ENCODE measurements at regions not wholly inside any gene's neighbourhood (a gene's known extent, or its start where the extent isn't known, plus 50 kb on each side); places are given as distances from the start of the nearest gene placed in this dataset.

DNA sequence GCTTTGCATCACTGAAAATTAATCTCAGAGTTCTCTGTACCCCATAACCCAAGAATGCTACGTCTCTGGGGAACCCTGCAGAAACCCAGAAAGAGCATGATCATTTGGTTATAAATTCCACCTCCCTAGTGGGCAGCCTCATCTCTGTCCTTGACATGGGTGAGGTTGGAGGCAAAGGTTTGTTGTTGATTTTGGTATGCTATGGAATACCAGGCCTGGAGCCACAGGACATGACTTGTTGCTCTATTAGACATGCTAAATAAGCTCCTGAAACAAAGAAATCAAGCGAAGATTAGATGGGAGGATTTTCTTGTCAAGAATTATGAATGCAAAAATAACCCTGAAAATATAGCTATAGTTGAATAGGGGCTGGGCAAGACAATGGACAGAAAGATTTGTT lies 197.4 kb upstream of the CAMK1G start:
- no peaks in the 10 kb centered on the region for H3K9me3 ChIP-seq
- no peak for TF ChIP-seq POLR2A (IDR thresholded peaks at IDR 0.05)
- TF ChIP-seq POLR2AphosphoS5 (IDR thresholded peaks at IDR 0.05), result no peak
- no peak for TF ChIP-seq EP300 (IDR thresholded peaks at IDR 0.05)
- TF ChIP-seq, protein P1, sequence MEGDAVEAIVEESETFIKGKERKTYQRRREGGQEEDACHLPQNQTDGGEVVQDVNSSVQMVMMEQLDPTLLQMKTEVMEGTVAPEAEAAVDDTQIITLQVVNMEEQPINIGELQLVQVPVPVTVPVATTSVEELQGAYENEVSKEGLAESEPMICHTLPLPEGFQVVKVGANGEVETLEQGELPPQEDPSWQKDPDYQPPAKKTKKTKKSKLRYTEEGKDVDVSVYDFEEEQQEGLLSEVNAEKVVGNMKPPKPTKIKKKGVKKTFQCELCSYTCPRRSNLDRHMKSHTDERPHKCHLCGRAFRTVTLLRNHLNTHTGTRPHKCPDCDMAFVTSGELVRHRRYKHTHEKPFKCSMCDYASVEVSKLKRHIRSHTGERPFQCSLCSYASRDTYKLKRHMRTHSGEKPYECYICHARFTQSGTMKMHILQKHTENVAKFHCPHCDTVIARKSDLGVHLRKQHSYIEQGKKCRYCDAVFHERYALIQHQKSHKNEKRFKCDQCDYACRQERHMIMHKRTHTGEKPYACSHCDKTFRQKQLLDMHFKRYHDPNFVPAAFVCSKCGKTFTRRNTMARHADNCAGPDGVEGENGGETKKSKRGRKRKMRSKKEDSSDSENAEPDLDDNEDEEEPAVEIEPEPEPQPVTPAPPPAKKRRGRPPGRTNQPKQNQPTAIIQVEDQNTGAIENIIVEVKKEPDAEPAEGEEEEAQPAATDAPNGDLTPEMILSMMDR (IDR thresholded peaks at IDR 0.05), result no peak
- no peak overlapping the region for H3K27ac ChIP-seq
- no peaks in the 10 kb centered on the region for H3K4me1 ChIP-seq
- H3K27me3 ChIP-seq, result no peaks in the 10 kb centered on the region
- no peak for ATAC-seq
- no peaks in the 10 kb centered on the region for H3K36me3 ChIP-seq
- WGBS, 2 donors (ENCODE audit: low coverage in 1 of 2), result 82 to 96% methylated on average over 2 of the region's 2 CpGs
- no peak overlapping the region for H3K4me3 ChIP-seq

DNA sequence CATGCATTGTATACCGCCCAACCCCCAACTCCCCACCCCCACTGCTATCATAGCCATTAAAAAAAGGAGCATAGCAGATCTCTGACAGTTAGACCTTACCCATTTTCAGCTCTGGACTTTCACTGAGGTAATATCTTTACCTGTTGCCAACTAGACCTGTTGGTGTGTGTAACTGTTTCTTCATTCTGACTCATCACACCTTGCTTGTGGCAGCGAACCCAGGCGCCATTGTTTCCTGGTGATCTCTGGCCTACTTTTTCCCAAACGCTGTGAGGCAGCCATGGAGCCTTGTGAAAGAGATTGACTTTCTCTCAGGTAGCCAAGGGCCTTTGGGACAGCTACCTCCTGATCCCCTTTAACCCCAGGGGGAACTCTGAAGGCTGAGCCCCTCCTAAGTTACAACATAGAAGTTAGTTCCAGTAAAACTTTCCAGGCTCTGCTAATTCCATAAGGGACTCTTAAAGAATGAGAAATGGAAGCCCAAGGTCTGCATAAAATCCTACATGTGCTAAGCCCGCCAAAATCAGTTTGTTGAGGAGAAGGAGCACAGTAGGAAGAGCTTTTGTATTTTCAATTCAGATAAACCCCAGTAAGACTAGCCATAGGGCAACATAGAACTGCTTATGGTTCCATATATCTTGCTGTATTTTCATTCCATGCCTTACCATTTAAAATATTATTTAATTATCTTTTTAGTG lies 196.1 kb upstream of the CAMK1G start:
- Histone ChIP-seq H3K9me3 (no peaks in the 10 kb centered on the region), H3K4me3 (no peak overlapping the region), H3K27me3 (no peaks in the 10 kb centered on the region), H3K4me1 (no peaks in the 10 kb centered on the region), H3K27ac (no peak overlapping the region), H3K36me3 (no peaks in the 10 kb centered on the region)
- 69 to 88% methylated on average over 3 to 4 of the region's 5 CpGs for WGBS, 2 donors (ENCODE audit: low coverage in 1 of 2)
- TF ChIP-seq POLR2AphosphoS5 (IDR thresholded peaks at IDR 0.05), result no peak
- TF ChIP-seq EP300 (IDR thresholded peaks at IDR 0.05), result no peak
- TF ChIP-seq, protein P1 (IDR thresholded peaks at IDR 0.05), result no peak
- TF ChIP-seq POLR2A (IDR thresholded peaks at IDR 0.05), result no peak
- ATAC-seq, result no peak

DNA sequence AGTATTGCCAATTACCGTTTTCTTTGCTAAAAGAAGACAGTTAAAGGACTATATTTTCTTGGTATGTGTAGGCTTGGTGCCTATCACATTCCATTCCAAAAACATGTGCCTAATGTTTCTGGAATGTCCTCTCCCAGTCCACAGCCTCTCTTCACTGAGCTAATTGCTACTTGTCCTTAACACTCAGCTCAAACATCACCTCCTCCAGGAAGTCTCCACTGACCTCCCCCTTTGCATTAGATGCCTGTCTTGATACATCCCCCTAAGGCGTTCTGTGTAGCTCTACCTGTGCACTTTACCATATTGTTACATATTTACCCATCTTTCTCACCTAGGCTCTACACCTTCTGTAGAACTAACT lies 195.6 kb upstream of the CAMK1G start:
- Histone ChIP-seq H3K9me3 (no peaks in the 10 kb centered on the region), H3K4me1 (no peaks in the 10 kb centered on the region), H3K27ac (no peak overlapping the region), H3K27me3 (no peaks in the 10 kb centered on the region), H3K4me3 (no peak overlapping the region), H3K36me3 (no peaks in the 10 kb centered on the region)
- no peak for ATAC-seq
- TF ChIP-seq POLR2AphosphoS5 (IDR thresholded peaks at IDR 0.05) (no peak), POLR2A (IDR thresholded peaks at IDR 0.05) (no peak), EP300 (IDR thresholded peaks at IDR 0.05) (no peak)
- TF ChIP-seq, protein P1 (IDR thresholded peaks at IDR 0.05), result no peak
- WGBS, 2 donors (ENCODE audit: low coverage in 1 of 2), result 76 to 93% methylated on average over 2 of the region's 2 CpGs

DNA sequence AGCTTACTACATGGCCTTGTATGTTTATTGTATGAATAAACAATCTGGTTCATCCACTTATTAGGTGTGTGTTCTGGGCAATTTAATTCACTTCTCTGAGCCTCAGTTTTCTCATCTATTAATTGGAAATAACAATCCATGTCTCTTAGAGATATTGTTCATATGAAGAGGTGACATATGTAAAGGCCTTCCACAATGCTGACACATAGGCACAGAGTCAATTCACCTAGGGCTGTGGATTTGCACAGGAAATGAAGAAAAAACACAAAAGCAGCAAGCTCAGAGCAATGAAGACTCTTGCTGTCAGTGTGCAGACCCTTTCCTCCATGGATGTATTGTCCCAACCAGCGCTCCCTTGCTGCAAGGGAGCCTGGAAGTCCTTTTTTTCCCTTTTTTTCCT lies 195.2 kb upstream of the CAMK1G start:
- no peaks in the 10 kb centered on the region for H3K4me1 ChIP-seq
- no peaks in the 10 kb centered on the region for H3K9me3 ChIP-seq
- ATAC-seq, result no peak
- H3K27me3 ChIP-seq, result no peaks in the 10 kb centered on the region
- no peak overlapping the region for H3K4me3 ChIP-seq
- no peaks in the 10 kb centered on the region for H3K36me3 ChIP-seq
- no peak overlapping the region for H3K27ac ChIP-seq
- 100% methylated on average over 1 of the region's 1 CpG; no CpG with 5 or more reads in 1 of the 2 donors for WGBS, 2 donors (ENCODE audit: low coverage in 1 of 2)
- TF ChIP-seq POLR2A (IDR thresholded peaks at IDR 0.05), result no peak
- TF ChIP-seq, protein P1 (IDR thresholded peaks at IDR 0.05), result no peak
- no peak for TF ChIP-seq EP300 (IDR thresholded peaks at IDR 0.05)
- no peak for TF ChIP-seq POLR2AphosphoS5 (IDR thresholded peaks at IDR 0.05)

DNA sequence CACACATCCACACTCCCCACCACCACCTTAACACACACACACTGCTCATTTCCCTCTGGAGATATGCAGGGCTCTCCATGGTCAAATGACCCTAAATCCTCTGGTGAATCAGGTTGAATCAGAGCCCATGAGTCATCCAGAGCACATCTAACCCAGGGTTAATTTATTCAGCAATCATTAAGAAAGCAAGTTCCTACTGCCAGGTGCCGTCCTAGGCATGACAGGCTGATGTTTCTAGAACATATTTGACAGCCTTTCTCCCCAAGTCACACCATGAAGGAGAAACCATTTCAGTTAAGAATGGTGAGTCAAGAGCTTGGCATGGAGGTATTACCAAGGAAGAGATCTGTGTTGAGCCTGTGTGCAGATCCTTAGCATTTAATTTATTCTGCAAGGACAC lies 194.3 kb upstream of the CAMK1G start:
- no peaks in the 10 kb centered on the region for H3K27me3 ChIP-seq
- no peaks in the 10 kb centered on the region for H3K36me3 ChIP-seq
- no peaks in the 10 kb centered on the region for H3K9me3 ChIP-seq
- H3K4me3 ChIP-seq, result no peak overlapping the region
- no peak for ATAC-seq
- H3K4me1 ChIP-seq, result no peaks in the 10 kb centered on the region
- WGBS, 2 donors (ENCODE audit: low coverage in 1 of 2), result 20 to 43% methylated on average over 1 of the region's 1 CpG
- no peak overlapping the region for H3K27ac ChIP-seq
- TF ChIP-seq POLR2A (IDR thresholded peaks at IDR 0.05), result no peak
- TF ChIP-seq POLR2AphosphoS5 (IDR thresholded peaks at IDR 0.05), result no peak
- TF ChIP-seq, protein P1 (IDR thresholded peaks at IDR 0.05), result no peak
- TF ChIP-seq EP300 (IDR thresholded peaks at IDR 0.05), result no peak
